ENCODE measurements at regions not wholly inside any gene's neighbourhood (a gene's known extent, or its start where the extent isn't known, plus 50 kb on each side); places are given as distances from the start of the nearest gene placed in this dataset.
A peak's percentile ranks its signal among the peaks of the same experiment; 100 is the strongest.

- ChIA-PET CTCF (interaction anchor here (1.4 kb wide), 1 partner anchor 33 kb away, joined by 3 read pairs; no protein-coding TSS in a partner anchor), POLR2A (no interaction called here)
- Histone ChIP-seq H3K9ac (no peak overlapping the region), H3K27me3 (ENCODE audit: insufficient read depth) (no peaks in the 10 kb centered on the region), H4K20me1 (ENCODE audit: insufficient read depth) (no peaks in the 10 kb centered on the region), H2AFZ (ENCODE audit: low read depth) (no peak overlapping the region), H3K79me2 (ENCODE audit: insufficient read depth) (no peaks in the 10 kb centered on the region), H3K9me3 (no peaks in the 10 kb centered on the region), H3K4me2 (no peak overlapping the region), H3K27ac (ENCODE audit: low read depth in 2 of 2, low read length in 1 of 2) (peak overlapping the region in 1 of 2 experiments; percentile 18; a peak in 2 of 4 replicates), H3K9me2 (no peaks in the 10 kb centered on the region), H3K4me1 (ENCODE audit: control insufficient read depth in 1 of 2, insufficient read depth in 2 of 2, low read depth in 1 of 2, low read length in 1 of 2) (peaks cover 0 to 5% of the 10 kb centered on the region in 2 experiments; a peak in 1 of 4 replicates), H3F3A (replicated peaks; ENCODE audit: insufficient read depth) (no peaks in the 10 kb centered on the region), H3K36me3 (replicated peaks in 1 of 2; ENCODE audit: control insufficient read depth in 1 of 2, insufficient read depth in 2 of 2, low read length in 1 of 2) (no peaks in the 10 kb centered on the region), H3K4me3 (ENCODE audit: low read depth in 2 of 2, low read length in 1 of 2) (no peak overlapping the region)
- peak; percentile 57 for DNase-seq
- 4% methylated on average over 5 of the region's 5 CpGs for WGBS (ENCODE audit: low lambda C conversion rate)
- TF ChIP-seq EZH2phosphoT487 (IDR thresholded peaks at IDR 0.05; ENCODE audit: borderline replicate concordance, low read depth): no peak
- TF ChIP-seq POLR2AphosphoS5 (IDR thresholded peaks at IDR 0.05; ENCODE audit: low read depth, low read length): no peak
- TF ChIP-seq MAX (IDR thresholded peaks at IDR 0.05; ENCODE audit: low read depth): no peak
- no peak for TF ChIP-seq ELF1 (IDR thresholded peaks at IDR 0.05)
- TF ChIP-seq MEF2A (IDR thresholded peaks at IDR 0.05; ENCODE audit: borderline replicate concordance, low read depth): no peak
- TF ChIP-seq CTCF (IDR thresholded peaks at IDR 0.05): no peak
- TF ChIP-seq RFX5 (IDR thresholded peaks at IDR 0.05; ENCODE audit: low read length): no peak
- TF ChIP-seq EP300 (IDR thresholded peaks at IDR 0.05; ENCODE audit: borderline replicate concordance in 1 of 2, low read depth in 1 of 2, low read length in 1 of 2): peak in 1 of 2 experiments; percentile 5; a peak in 1 of 4 replicates
- TF ChIP-seq GATA2 (CRISPR knock-in tag; IDR thresholded peaks at IDR 0.05): peak; percentile 65
- no peak for TF ChIP-seq IRF3 (IDR thresholded peaks at IDR 0.05; ENCODE audit: low read depth, low read length)
- TF ChIP-seq PBX3 (IDR thresholded peaks at IDR 0.05): no peak
- peak; percentile 50 for TF ChIP-seq CHD2 (IDR thresholded peaks at IDR 0.05; ENCODE audit: low read length, partially characterized antibody)
- TF ChIP-seq FOXJ3 (CRISPR knock-in tag; IDR thresholded peaks at IDR 0.05): no peak
- no peak for TF ChIP-seq SIN3A (IDR thresholded peaks at IDR 0.05; ENCODE audit: borderline replicate concordance, low read depth, low read length)
- peak; percentile 25; the same call in 1 of the 2 replicates for TF ChIP-seq TCF12 (IDR thresholded peaks at IDR 0.05)
- no peak for TF ChIP-seq GABPA (IDR thresholded peaks at IDR 0.05; ENCODE audit: low read depth)
Observed at GRCh38 chr2:65845442-65846182, 413.2 kb upstream of the SPRED2 start.
